GM20000 (cell line): ENCODE measurements at regions not wholly inside any gene's neighbourhood (a gene's known extent, or its start where the extent isn't known, plus 50 kb on each side); places are given as distances from the start of the nearest gene placed in this dataset.

Experiments
- DNase-seq: peaks from one replicate; pipeline ENCODE4 v3.0.0; 2012; ENCODE audit warnings: low spot score
- TF ChIP-seq, protein P1 (sequence below): IDR thresholded peaks from 2 replicates; pipeline ENCODE4 v1.5.1; 2012; ENCODE audit warnings: mild to moderate bottlenecking, control low read depth; ENCODE audit errors: extremely low read depth, missing control alignments

DNA sequence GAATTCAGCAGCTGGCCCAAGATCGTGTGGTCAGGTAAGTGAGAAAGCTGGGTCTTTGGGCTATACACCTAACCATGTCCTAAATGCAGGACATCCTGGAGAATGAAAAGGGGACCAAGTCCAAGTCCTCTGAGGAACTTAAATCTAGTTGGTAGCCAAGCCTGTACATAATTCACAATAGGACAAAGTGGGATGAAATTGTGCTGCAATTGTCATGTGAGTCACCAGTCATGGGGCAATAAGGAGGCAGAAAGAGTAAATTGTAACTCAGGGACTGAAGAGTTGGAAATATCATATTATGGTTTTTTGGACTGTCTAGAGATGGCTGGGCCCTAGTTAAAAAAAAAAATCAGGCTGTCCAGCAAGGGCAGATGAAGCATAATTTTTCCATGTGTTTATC is 202.6 kb downstream of the CYLD start:
- no peak for DNase-seq
- TF ChIP-seq, protein P1, sequence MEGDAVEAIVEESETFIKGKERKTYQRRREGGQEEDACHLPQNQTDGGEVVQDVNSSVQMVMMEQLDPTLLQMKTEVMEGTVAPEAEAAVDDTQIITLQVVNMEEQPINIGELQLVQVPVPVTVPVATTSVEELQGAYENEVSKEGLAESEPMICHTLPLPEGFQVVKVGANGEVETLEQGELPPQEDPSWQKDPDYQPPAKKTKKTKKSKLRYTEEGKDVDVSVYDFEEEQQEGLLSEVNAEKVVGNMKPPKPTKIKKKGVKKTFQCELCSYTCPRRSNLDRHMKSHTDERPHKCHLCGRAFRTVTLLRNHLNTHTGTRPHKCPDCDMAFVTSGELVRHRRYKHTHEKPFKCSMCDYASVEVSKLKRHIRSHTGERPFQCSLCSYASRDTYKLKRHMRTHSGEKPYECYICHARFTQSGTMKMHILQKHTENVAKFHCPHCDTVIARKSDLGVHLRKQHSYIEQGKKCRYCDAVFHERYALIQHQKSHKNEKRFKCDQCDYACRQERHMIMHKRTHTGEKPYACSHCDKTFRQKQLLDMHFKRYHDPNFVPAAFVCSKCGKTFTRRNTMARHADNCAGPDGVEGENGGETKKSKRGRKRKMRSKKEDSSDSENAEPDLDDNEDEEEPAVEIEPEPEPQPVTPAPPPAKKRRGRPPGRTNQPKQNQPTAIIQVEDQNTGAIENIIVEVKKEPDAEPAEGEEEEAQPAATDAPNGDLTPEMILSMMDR, result no peak

DNA sequence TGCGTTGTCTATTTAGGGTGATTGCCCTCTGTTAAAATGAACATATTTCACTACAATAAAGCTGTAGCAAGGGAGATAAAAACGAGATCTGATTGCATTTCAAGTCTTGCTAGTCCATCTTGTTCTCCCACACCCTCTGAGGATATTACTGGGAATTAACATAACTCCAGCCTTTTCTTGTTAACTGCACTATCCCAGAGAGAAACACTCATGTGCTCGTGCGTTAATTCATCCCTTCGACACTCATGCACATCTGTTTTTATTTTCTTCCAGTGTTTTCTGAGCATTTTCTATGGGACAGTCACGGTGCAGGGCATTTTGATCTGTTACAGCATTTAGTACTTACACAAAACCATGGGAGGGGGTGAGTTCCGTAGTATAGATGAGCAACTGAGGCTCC is 202.1 kb downstream of the CYLD start:
- TF ChIP-seq, protein P1, result no peak
- DNase-seq, result no peak

DNA sequence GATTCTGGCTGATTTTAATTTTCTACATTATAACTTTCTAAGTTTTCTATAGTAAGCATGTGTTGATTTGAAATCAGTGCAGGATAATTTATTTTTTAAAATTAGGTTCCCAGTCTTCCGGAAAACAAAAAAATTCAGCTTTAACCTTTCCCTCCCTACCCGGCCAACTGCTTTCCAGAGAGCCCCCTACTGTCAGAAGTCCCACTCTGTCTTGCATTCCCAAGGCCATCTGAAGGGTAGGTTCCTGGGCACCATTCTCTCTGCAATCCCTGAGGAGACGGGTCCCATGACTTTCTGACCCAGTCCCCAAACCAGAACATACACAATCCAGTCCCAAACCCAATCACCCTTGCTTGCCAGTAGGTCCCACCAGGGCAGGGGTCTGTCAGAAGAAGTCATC is 200.3 kb downstream of the CYLD start:
- TF ChIP-seq, protein P1, result no peak

GRCh38 chr16:50941681-50942080 is 199.8 kb downstream of the CYLD start:
- no peak for DNase-seq
- TF ChIP-seq, protein P1, result no peak

More for the DNA sequence above, 200.3 kb downstream of the CYLD start:
- DNase-seq, result no peak

DNA sequence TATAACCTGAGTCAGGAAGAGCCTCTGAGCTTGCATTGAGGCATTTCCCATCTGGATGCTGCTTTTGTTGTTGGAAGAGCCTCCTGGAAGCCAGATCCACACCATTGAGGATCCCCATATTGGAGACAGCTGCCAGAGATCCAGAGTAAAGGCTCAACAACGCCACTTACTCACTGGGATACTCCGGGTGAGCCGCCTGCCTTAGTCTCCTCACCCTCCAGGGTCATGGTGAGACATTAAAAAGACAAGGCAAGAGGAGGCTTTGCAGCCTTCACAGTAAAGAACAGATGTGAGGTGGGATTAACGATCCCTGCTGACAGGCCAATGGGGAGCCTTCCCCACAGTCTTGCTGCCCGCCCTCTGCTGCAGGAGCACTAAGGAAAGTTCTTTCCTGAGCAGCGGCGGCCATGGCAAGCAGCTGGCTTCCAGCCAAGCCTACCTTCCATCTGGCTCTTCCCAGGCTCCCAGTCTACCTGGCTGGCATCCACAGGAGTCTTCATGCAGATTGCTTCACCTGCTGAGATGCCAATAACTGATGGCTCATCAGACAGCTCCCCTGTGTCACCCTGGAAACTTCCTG is 198.5 kb downstream of the CYLD start:
- TF ChIP-seq, protein P1, result no peak
- no peak for DNase-seq

- DNase-seq, result no peak
- TF ChIP-seq, protein P1, result no peak
Measured at GRCh38 chr16:50939356-50939755, 197.5 kb downstream of the CYLD start.

DNA sequence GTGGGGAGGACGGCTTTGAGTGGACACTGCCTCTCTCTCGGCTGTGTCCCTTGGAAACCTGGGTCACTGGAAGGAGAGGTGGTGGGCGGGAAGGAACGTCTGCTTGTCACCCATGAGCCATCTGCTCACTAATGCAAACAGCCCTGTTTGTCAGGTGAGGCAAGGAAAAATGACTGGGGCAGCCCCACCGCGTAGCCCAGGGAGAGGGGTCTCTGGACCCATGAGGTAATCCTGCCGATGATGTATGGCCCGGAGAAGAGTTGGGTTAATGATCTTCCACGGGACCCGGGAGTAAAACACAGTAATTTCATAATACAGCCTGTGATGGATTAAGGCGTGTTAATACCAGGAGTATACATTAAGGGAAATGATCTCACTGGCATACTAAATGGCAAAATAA is 197.0 kb downstream of the CYLD start:
- no peak for DNase-seq
- TF ChIP-seq, protein P1, result no peak
